ENCODE measurements at regions not wholly inside any gene's neighbourhood (a gene's known extent, or its start where the extent isn't known, plus 50 kb on each side); places are given as distances from the start of the nearest gene placed in this dataset.

DNA sequence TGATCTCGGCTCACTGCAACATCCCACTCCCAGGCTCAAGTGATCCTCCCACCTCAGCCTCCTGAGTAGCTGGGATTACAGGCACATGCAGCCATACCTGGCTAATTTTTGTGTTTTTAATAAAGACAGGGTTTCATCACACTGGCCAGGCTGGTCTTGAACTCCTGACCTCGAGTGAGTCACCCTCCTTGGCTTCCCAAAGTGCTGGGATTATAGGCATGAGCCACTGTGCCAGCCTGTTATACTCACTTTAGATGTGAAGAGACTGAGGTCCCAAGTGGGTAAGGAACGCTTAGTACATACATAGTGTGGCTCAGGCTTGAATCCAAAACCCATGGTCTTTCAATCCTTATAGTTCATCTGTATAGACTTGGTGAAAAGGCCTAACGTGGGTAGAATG, 63.7 kb upstream of the EPS8L3 start:
- Histone ChIP-seq H3K9me3 (ENCODE audit: control insufficient read depth in 4 of 4, low read length in 3 of 4) (no peaks in the 10 kb centered on the region), H3K4me1 (ENCODE audit: control insufficient read depth in 4 of 4, insufficient read depth in 4 of 4, low read length in 3 of 4) (peaks cover 0 to 16% (median 3%) of the 10 kb centered on the region in 4 donors), H3K9ac (ENCODE audit: low read depth in 1 of 2, low read length in 2 of 2) (no peak overlapping the region), H3K36me3 (ENCODE audit: control insufficient read depth in 4 of 4, insufficient read depth in 3 of 4, low read depth in 1 of 4, low read length in 3 of 4) (no peaks in the 10 kb centered on the region), H3K27me3 (ENCODE audit: control insufficient read depth in 4 of 4, insufficient read depth in 4 of 4, low read length in 3 of 4) (no peaks in the 10 kb centered on the region), H3K4me3 (ENCODE audit: low read depth in 1 of 3, low read length in 3 of 3) (no peak overlapping the region), H3K27ac (ENCODE audit: low read depth in 1 of 2, low read length in 2 of 2) (no peak overlapping the region)
- TF ChIP-seq GABPA (IDR thresholded peaks at IDR 0.05 in 1 of 2, conservative IDR thresholded peaks at IDR 0.05 in 1 of 2) (no peak), FOXA2 (IDR thresholded peaks at IDR 0.05) (no peak), HNF4A (conservative IDR thresholded peaks at IDR 0.05) (no peak), RAD21 (IDR thresholded peaks at IDR 0.05) (no peak), SP1 (IDR thresholded peaks at IDR 0.05) (no peak), JUND (IDR thresholded peaks at IDR 0.05) (no peak)
- TF ChIP-seq, protein P1, sequence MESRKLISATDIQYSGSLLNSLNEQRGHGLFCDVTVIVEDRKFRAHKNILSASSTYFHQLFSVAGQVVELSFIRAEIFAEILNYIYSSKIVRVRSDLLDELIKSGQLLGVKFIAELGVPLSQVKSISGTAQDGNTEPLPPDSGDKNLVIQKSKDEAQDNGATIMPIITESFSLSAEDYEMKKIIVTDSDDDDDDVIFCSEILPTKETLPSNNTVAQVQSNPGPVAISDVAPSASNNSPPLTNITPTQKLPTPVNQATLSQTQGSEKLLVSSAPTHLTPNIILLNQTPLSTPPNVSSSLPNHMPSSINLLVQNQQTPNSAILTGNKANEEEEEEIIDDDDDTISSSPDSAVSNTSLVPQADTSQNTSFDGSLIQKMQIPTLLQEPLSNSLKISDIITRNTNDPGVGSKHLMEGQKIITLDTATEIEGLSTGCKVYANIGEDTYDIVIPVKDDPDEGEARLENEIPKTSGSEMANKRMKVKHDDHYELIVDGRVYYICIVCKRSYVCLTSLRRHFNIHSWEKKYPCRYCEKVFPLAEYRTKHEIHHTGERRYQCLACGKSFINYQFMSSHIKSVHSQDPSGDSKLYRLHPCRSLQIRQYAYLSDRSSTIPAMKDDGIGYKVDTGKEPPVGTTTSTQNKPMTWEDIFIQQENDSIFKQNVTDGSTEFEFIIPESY (IDR thresholded peaks at IDR 0.05): no peak
- TF ChIP-seq, protein P2, sequence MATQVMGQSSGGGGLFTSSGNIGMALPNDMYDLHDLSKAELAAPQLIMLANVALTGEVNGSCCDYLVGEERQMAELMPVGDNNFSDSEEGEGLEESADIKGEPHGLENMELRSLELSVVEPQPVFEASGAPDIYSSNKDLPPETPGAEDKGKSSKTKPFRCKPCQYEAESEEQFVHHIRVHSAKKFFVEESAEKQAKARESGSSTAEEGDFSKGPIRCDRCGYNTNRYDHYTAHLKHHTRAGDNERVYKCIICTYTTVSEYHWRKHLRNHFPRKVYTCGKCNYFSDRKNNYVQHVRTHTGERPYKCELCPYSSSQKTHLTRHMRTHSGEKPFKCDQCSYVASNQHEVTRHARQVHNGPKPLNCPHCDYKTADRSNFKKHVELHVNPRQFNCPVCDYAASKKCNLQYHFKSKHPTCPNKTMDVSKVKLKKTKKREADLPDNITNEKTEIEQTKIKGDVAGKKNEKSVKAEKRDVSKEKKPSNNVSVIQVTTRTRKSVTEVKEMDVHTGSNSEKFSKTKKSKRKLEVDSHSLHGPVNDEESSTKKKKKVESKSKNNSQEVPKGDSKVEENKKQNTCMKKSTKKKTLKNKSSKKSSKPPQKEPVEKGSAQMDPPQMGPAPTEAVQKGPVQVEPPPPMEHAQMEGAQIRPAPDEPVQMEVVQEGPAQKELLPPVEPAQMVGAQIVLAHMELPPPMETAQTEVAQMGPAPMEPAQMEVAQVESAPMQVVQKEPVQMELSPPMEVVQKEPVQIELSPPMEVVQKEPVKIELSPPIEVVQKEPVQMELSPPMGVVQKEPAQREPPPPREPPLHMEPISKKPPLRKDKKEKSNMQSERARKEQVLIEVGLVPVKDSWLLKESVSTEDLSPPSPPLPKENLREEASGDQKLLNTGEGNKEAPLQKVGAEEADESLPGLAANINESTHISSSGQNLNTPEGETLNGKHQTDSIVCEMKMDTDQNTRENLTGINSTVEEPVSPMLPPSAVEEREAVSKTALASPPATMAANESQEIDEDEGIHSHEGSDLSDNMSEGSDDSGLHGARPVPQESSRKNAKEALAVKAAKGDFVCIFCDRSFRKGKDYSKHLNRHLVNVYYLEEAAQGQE (IDR thresholded peaks at IDR 0.05): no peak
- TF ChIP-seq, protein P3, sequence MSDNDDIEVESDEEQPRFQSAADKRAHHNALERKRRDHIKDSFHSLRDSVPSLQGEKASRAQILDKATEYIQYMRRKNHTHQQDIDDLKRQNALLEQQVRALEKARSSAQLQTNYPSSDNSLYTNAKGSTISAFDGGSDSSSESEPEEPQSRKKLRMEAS (IDR thresholded peaks at IDR 0.05): no peak
- TF ChIP-seq, protein P4, sequence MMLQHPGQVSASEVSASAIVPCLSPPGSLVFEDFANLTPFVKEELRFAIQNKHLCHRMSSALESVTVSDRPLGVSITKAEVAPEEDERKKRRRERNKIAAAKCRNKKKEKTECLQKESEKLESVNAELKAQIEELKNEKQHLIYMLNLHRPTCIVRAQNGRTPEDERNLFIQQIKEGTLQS (IDR thresholded peaks at IDR 0.05): no peak
- 94% methylated on average over 4 of the region's 4 CpGs for WGBS
- no peak for DNase-seq (ENCODE audit: low spot score)

DNA sequence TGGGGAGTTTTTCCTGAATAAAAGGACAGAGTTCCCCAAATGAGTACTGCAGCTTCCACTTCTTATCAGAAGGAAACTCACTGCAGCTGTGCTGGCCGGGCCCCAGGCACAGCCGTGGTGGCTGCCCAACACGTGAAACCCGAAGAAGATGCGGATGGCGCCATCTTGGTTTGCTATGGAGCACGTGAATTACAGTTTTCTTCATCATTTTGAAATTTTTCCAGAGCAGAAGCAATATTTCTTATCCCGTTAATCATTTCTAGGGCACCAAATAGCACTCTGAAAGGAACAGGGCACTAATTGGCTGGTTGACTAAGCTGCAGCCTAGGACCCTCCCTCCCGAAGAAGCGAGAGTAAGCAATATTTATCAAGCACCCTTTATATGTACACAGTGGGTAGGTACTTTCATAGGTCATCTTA, 63.2 kb upstream of the EPS8L3 start:
- no peak for DNase-seq (ENCODE audit: low spot score)
- Histone ChIP-seq H3K36me3 (ENCODE audit: control insufficient read depth in 4 of 4, insufficient read depth in 3 of 4, low read depth in 1 of 4, low read length in 3 of 4) (no peaks in the 10 kb centered on the region), H3K27me3 (ENCODE audit: control insufficient read depth in 4 of 4, insufficient read depth in 4 of 4, low read length in 3 of 4) (no peaks in the 10 kb centered on the region), H3K27ac (ENCODE audit: low read depth in 1 of 2, low read length in 2 of 2) (no peak overlapping the region), H3K4me1 (ENCODE audit: control insufficient read depth in 4 of 4, insufficient read depth in 4 of 4, low read length in 3 of 4) (peaks cover 0 to 16% (median 3%) of the 10 kb centered on the region in 4 donors), H3K9me3 (ENCODE audit: control insufficient read depth in 4 of 4, low read length in 3 of 4) (no peaks in the 10 kb centered on the region), H3K9ac (ENCODE audit: low read depth in 1 of 2, low read length in 2 of 2) (no peak overlapping the region), H3K4me3 (ENCODE audit: low read depth in 1 of 3, low read length in 3 of 3) (no peak overlapping the region)
- TF ChIP-seq FOXA2 (IDR thresholded peaks at IDR 0.05) (no peak), YY1 (IDR thresholded peaks at IDR 0.05) (peak; percentile 77)
- 76% methylated on average over 10 of the region's 10 CpGs for WGBS

DNA sequence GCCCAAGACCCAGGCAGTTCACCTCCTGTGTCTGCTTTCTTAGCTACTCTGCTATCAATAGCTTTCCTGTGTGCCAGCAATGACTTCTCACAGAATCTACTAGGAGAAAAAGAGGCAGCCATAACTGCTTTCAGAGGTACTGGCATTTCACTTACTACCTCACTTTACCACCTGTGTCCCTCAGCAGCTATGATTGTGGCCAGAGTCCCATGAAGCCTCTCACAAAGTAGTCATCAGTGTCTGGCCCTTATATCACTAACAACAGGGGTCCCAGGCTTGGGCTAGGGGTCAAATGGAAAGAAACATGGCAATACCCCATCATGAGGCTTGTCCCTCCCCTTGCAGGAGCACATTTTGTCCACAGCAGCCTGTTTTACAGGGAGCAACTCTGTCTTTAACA, 62.7 kb upstream of the EPS8L3 start:
- Histone ChIP-seq H3K27me3 (ENCODE audit: control insufficient read depth in 4 of 4, insufficient read depth in 4 of 4, low read length in 3 of 4) (no peaks in the 10 kb centered on the region), H3K9ac (ENCODE audit: low read depth in 1 of 2, low read length in 2 of 2) (no peak overlapping the region), H3K4me3 (ENCODE audit: low read depth in 1 of 3, low read length in 3 of 3) (no peak overlapping the region), H3K27ac (ENCODE audit: low read depth in 1 of 2, low read length in 2 of 2) (no peak overlapping the region), H3K36me3 (ENCODE audit: control insufficient read depth in 4 of 4, insufficient read depth in 3 of 4, low read depth in 1 of 4, low read length in 3 of 4) (no peaks in the 10 kb centered on the region), H3K9me3 (ENCODE audit: control insufficient read depth in 4 of 4, low read length in 3 of 4) (no peaks in the 10 kb centered on the region), H3K4me1 (ENCODE audit: control insufficient read depth in 4 of 4, insufficient read depth in 4 of 4, low read length in 3 of 4) (peaks cover 0 to 16% (median 3%) of the 10 kb centered on the region in 4 donors)
- no peak for DNase-seq (ENCODE audit: low spot score)
- no peak for TF ChIP-seq SP1 (IDR thresholded peaks at IDR 0.05)
- TF ChIP-seq JUND (IDR thresholded peaks at IDR 0.05): no peak
- TF ChIP-seq HNF4G (IDR thresholded peaks at IDR 0.05): no peak
- TF ChIP-seq GABPA (IDR thresholded peaks at IDR 0.05 in 1 of 2, conservative IDR thresholded peaks at IDR 0.05 in 1 of 2): no peak
- no peak for TF ChIP-seq RXRA (IDR thresholded peaks at IDR 0.05)
- no peak for TF ChIP-seq YY1 (IDR thresholded peaks at IDR 0.05)
- TF ChIP-seq, protein P1 (IDR thresholded peaks at IDR 0.05): no peak
- TF ChIP-seq, protein P4 (IDR thresholded peaks at IDR 0.05): no peak

Data from liver (tissue), 7 donors.